Limb (tissue), 2 donors: ENCODE measurements at regions not wholly inside any gene's neighbourhood (a gene's known extent, or its start where the extent isn't known, plus 50 kb on each side); places are given as distances from the start of the nearest gene placed in this dataset.

Source experiments
- DNase-seq, 2 donors: peaks; one replicate each; pipeline ENCODE4 v3.0.0-alpha.2; 2016; ENCODE audit errors: extremely low spot score in 2 of 2

DNA sequence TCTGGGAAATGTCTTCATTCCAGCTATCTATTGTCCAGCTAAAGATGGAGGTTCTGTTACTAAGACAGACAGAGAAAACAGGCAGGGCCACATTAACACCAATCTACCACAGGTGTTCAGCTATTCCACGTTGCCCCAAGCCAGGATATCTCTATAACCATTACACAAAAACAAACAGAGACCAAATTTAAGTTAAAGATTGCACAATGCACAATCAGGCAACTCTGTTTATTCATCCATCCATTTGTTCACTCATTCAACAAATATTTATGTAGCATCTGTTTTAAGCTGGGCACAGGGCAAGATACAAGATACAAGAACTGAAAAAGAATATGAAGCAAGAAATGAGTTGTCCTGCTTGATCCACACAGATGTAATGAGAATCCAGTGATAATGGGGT is 629.0 kb downstream of the MED13L start:
- DNase-seq: no peak

DNA sequence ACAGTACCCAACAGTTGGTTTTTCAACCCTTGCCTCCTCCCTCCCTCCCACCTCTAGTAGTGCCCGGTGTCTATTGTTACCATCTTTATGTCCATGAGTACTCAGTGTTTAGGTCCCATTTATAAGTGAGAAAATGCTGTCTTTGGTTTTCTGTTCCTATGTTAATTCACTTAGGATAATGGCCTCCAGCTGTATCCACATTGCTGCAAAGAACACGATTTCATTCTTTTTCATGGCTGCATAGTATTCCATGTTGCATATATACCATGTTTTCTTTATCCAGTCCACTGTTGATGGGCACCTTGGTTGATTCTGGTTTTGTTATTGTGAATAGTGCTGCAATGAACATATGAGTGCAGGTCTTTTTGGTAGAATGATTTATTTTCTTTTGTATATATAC is 631.3 kb downstream of the MED13L start:
- no peak for DNase-seq

DNA sequence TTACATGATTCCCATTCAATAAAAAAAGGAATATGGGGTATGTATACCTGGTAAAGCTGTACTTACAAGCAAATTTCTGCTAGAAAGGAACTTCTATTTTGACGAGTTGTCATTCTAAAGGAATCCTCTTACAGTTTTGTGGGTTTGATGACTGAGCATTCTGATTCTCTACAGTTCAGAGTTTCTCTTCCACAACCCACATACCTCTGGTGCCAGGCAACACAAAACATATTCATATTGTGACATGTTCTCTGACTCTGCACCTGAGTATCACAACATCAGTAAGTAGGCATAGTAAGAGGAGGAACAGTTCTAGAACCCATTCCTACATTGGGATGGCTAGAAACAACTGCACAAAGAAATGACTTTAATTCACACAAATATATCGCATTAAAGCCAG is 636.6 kb downstream of the MED13L start:
- no peak for DNase-seq

DNA sequence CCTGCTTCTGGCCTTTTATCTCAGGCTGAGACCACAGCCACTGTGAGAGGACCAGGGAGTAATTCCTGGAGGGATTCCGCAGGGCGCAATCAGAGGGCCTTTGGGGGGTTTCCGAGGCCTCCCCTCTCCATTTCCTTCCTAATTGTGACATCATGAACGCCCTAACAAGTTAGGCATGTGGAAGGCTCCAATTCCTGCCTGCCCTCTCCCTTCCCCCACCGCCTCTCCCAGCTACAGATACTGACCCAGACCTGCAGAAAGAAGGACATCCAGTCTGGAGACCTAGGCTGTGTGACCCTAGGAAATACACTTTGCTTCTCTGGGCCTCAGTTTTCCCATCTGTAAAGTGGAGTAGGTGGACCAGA is 637.9 kb downstream of the MED13L start:
- DNase-seq: no peak

DNA sequence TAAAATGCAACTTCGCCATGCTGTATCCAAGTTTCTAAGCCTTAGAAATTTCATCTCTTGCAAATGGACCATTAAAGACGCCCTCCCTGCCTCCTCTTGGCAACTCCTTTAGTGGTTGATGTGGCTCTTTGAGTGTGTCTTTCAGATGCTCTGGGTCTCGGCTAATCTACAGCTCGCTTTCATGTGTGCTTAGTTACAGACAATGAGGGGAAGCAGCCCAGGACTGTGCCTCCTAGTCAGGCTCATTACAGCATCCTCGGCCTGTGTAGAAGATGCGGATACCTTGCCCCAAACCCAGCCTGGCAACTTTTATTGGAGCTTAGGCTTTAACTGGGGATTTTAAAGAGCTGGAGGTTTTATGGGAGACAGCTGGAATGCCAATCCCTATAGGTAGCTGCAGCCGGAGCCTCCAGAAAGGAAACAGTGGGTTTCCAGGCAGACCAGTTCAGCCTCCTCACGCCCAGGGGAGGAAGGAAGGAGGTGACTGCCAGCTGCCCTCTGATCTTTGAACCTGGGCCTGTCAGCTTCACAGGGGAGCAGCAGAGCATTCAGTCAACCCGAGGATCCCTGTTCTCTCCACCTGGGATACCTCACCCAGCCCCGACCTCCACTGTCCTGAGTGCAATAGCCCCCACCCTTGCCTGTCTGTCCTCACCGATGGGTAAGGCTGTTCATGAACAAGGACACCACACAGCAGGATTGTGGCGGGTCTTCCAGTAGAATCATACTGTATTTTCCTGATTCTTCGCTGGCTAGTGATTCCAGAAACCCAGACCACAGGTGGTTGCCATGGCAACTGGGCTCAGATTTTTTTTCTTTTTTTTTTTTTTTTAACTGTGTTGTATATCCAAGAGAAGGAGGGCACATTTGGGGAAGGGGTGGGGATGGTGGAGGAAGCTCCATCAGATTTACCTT is 638.5 kb downstream of the MED13L start:
- peak in 1 of 2 donors; percentile 37 for DNase-seq

DNA sequence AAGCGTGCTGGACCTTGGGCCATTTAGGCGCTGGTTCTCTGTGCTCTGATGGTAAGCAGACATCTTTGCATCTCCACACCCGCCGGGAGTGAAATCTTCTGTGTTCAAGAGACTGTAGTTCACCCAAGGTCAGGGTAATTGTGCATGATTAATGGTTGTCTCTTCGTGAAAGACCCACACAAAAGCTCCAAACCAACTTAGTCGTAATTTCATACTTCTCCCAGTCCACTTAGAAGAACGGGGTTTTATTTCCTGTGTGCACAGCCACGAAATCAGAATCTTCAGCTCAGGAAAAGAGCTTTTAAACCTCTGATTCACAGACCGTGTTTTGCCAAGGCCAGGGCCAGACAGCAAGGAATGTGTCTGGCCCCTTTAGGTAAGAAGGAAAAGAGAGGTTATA is 640.9 kb downstream of the MED13L start:
- no peak for DNase-seq

DNA sequence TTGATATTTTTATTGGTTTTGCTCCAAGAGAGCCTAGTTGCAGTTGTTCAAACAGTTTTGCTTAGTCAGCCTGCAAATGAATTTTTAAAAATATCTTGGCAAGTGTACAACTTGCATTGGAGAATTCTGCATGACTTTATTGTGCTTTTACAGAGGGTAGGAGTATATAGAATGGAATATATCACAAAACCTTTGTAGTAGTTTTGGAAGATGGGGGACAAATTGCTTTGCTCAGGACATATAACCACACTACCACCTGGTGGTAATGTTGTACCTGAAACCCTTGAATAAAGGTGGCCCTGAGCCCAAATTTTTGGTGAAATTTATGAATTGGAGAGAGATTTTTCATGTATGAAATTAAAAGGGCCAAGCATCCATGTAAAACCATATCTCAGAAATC is 645.2 kb downstream of the MED13L start:
- no peak for DNase-seq

DNA sequence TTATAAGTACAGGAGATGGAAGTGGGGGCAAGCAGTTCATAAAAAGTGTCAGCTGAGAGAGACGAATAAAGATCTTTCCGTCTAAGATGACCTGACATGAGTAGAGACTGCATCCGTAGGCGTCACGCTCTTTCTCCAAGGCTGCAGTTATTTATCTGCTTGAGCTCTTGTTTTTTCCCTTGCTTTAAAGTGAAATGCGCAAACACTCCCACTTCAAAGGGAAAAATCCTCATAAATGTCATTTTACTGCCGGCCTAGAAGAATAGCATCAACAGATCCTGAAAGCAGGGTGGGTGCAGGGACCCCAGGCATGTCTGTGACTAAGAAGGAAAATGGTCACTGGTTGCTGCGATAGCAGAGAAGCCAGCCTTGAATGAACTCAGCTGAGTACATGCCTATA is 647.4 kb downstream of the MED13L start:
- no peak for DNase-seq

DNA sequence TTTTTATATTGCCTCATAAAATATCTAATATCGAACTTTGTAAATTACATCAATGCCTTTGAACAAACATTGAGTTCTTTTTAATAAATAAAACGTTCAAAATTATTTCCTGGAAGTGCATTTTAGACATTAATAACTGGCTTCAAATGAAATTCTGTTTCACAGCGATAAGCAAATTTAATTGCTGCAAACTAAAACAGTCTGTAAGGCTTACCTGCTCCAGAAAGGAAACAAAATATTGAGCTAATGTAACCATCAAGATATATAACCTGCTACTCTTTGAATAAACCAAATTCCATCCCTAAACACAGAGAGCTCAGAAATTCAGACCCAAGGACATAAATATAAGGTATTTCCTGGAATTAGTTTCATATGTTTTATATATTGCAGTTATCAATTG is 651.3 kb downstream of the MED13L start:
- DNase-seq: no peak

DNA sequence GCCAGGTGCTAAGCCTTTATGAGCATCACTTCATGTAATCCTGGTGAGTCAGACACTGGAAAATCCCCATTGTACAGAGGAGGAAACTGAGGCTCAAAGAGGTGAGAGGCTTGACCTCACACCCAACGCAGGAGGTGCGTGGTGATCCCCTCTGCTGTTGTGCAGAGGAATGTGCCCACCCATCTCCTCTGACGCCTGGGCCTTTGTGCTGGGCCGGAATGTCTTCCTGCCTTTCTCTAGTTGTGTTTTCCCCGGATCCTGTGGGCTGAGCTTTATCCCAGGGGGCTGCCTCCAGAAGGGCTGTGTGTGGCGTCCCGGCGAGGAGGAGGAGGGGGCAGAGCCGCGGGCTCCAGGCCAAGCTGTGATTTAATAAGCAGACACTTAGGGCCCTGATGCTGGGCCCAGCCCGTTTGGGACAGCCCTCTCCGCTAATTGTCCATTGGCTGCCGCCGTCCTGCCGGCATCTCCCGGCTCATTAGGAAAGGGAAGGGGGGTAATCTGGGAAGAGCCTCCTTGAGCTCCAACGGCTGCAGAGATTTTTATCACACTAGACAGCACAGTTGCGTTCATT is 653.6 kb downstream of the MED13L start:
- peak in 1 of 2 donors; percentile 46 for DNase-seq

DNA sequence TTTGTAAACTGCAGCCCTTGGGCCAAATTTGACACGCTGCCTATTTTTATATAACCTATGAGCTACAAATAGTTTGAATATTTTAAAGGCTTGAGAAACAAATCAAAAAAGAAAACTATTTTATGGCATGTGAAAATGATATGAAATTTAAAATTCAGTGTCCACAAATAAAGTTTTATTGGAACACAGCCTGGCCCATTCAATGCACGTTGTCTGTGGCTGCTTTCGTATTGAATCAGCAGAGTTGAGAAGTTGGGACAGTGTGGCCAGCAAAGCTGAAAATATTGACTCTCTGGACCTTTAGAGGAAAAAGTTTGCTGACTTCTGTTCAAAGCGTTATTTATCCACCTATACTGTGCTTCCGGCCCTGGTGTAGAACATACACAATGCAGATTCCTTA is 654.2 kb downstream of the MED13L start:
- no peak for DNase-seq

DNA sequence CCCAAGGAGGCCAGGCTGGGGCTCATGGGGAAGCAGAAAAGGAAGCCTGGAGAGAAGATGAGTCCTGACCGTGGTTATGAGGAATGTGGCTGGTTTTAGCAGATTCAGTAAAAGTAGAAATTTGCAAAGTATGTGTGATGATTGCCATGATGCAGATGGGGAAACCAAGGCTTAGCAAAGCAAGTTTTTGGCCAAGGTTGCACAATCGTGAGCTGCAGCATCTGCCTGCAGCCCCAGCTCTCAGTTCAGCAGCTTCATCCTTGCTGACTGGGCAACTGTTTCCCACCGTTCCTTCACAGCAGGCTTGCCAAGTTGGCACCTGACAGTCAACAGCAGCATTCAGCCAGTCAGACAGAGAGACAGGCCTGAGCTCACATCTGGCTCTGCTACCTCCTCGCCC is 656.7 kb downstream of the MED13L start:
- DNase-seq: no peak

DNA sequence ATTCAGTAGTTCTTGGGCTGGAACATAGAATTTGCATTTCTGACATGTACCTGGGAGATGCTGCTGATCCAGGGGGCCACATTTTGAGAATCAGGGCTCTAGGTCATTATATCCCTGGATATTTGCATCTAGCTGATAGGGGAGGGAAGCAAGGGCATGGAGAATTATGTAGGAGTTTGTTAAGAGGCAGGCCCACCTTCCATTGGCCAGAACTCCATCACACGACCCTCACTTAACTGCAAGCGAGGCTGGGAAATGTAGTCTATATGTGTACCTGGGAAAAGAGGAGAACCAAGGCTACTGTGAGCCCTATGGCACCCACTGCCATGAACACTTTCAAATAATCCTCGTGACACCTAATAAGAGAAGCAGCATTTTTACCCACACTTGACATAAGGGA is 657.6 kb downstream of the MED13L start:
- no peak for DNase-seq

DNA sequence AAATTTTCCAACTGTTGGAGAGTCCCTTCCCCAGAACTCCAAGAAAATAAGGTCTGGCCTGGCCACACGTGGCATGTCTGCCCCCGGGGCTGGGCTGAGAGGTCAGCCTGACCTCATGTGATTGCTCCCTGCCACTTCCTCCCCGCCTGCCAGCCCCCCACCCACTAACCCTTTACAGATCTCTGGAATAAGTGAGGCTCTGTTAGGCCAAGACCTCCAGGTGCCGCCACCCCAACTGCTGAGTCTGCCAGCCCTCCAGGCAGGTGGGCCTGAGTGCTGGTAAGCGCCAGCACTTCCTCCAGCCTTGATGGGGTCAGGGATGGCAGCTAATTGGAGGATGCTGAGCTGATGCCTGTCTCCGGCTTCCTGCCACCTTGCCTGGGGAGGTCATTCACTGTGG is 658.4 kb downstream of the MED13L start:
- DNase-seq: no peak

DNA sequence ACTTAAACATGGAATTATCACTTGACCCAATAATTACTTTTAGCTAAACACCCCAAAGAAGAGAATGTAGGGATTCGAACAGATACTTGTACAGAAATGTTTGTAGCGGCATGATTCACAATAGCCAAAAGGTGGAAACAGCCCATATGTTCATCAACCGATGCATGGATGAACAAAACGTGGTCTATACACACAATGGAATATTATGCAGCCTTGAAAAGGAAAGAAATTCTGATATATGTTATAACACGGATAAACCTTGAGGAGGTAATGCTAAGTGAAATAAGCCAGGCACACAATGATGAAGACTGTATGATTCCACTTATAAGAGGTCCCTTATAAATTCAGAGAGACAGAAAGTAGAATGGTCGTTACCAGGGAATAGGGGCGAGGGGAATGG is 659.4 kb downstream of the MED13L start:
- DNase-seq: no peak

DNA sequence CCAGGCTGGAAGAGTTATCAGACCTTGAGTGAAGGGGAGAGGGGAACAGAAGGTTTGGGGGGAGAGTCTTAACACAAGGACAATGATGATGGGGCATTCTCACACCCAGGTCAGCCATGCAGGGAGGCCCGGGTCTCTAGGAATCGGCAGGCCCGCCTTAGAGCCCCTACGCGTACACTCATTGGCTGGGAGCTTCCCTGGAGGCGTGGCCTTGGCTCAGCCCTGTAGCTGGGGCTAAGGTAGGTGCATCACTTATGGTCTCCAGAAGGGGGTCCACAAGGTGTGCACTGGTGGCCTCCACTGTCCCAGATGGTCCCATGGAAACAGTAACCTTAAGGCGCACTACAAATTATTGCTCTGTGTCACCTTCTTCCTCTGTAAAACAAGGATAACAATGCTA is 660.1 kb downstream of the MED13L start:
- DNase-seq: no peak

DNA sequence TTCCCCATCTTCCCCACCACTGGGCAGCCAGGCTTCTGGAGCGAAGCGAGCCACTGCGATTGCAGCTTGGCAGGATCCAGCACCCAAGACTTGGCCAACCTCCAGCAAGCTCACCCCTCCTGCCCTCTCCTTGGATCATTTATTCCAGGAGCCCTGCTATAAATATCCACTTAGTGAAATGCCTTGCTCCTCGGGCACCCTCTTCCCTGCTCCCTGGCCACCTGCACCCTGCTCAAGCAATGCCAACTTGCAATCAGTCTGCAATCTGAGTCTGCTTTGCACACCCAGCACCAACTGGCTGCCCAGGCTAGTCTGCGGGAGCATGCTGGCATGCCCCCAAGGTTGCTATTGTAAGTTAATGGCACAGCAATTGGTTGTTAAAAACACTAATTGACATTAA is 666.0 kb downstream of the MED13L start:
- no peak for DNase-seq

DNA sequence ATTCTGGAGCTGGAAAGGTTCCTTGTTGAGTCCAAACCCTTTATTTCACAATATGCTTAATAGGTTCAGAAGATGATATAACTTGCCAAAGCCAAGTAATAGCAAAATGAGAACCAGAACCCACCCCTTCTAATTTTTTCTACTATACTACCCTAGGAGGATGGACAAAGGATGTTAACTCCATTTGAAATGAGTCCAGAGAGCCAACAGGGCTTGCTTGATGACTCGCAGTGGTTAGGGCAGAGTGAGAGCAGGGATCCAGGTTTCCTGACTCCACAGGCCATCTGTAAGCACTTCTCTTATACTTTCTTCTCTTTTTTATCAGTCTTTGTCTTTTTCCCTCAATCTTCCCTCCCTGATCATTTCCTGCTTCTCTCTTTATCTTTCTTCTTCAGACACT is 668.1 kb downstream of the MED13L start:
- no peak for DNase-seq

DNA sequence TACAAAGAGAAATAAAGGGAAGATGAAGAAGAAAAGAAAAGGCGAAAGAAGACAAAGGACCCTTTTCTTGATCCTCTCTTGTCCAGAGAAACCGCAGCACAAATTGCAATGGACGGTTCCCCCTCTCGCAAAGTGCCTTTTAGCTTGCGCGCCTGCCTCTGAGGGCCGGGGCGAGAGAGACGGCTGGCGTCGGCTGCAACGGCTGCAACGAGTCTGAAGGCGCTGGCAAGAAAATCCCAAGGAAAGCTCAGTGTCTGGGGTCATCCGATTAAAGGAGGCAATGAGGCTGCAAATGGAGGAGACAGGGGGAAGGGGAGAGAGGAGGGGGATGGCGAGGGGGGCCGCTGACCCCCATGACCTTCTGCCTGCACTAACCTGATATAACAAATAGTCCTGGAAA is 671.5 kb downstream of the MED13L start:
- DNase-seq: no peak

DNA sequence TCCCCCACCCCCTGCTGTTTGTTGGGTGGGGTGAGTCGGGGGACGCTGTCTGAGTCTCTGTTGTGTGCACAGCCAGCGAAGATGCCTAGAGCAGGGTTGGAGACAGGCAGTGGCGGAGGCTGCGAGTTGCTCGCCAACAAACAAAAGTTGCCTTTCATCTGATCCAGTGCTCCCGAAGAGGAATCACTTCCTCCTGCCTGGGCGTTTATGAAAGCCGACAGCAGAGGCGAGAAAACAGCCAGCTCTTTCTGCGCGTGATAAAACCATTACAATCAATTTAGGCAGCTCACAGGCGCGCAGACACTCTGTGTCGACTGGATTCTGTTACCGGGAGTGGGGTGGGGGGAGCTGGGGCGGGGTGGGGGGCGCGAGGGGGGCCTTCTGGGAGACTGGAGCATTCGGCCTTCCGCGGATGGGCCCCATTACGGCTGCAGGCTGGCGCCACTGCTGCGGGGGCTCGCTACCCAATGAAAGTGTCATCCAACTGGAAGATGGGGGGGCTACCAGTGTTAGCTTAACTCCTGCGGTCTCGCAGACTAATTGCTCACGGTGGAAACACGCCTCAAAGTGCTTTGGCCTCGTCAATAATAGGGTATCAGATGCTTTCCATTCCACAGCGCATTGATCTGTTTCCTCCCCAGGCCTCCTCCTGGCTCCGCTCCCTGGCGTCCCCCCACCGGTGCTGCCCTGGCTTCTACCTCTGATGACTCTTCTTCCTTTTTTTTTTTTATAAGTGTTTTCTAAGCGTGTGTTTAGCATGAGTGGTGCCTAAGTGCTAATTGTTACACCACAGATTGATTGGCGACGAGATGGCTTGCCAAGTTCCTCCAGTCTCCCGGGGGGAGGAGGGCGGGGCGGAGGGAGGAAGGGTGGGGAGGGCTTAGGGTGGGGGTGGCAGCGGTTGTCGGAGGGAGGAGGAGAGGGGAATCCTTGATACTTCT is 678.4 kb downstream of the MED13L start:
- peak; percentile 26 to 76 for DNase-seq

DNA sequence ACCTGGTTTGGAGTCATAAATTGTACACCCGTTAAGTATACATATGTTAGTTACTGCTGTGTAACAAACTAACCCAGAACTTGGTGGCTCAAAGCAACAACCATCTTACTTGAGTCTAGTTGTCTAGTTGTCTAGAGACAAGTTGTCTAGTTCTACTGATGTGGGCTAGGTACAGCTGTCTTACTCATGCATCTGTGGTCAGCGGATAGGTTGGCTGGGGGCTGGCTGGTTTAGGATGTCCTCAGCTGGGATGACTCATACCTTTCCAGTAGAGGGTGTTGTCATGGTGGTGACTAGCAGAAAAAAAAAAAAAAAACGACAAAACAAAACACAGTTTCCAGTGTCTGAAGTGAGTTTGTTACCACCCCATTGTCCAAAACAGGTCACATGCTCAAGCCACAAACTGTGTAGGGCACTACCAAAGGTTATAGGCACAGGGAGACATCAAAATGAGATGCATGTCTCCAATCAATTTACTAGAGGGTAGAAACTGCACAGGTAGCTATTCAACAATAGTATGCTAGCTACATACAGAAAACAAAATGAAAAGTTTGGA is 680.3 kb downstream of the MED13L start:
- DNase-seq: no peak

DNA sequence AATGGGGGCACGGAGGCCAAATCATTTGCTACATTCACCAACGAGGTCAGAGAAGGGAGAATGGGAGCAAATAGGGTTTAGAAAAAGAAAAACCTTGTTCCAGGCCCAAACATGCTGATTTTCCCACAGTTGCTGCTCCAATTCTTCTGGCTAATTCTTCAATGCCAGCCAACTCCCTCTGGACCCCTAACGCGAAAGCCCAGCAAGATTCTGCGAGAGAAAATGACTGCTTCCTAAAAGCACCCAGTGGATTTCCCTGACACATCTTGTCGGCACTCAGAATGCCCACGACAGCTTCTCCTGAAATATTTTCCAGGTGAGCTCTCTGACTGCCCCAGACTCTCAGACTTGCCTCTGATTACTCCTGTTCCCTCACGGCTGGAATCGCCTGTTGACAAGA is 689.4 kb downstream of the MED13L start:
- DNase-seq: no peak
